HK-2 (cell line): ENCODE measurements at regions not wholly inside any gene's neighbourhood (a gene's known extent, or its start where the extent isn't known, plus 50 kb on each side); places are given as distances from the start of the nearest gene placed in this dataset.

Experiments
- DNase-seq: peaks from one replicate; pipeline ENCODE4 v3.0.0-alpha.2; 2018; ENCODE audit not compliant: unreplicated experiment

GRCh38 chr4:96786306-96786705 lies 946.4 kb downstream of the PDHA2 start:
- DNase-seq: no peak

DNA sequence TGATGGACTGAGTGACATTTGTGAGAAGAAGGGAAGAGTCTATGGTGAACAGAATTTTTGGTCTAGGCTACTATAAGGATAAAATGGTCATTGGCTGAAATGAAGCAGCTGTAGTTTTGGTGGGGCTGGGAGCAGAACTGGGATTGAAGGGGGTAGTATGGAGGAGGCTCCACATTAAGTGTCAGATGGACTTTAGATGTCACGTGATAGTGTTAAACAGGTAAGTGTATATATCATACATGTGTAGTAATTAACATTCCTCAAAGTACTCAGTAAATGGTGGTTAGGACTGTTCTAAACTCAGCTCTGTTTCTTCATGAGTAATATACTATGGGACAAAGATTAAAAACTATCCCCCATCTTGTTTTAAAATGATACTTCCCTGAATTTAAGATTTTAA lies 947.9 kb downstream of the PDHA2 start:
- DNase-seq: no peak

GRCh38 chr4:96809563-96809962 lies 969.7 kb downstream of the PDHA2 start:
- DNase-seq: no peak

DNA sequence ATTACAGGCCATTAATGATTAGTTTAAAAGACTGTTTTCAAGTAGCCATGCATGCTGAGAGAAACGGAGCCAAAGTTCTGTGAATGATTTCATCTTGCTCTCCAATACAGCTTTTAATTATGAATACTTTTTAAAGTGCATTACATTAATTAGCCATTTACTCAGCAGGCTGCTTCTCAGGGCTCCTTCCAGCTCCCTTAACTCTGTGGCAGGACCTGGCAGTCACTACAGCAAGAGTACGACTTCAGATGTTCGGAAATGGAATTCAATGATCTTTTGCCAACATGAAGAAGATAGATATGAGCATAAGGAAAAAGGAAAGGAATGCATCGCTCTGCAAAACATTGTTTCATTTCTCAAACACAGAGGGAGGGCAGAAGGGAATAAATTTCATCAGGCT lies 987.2 kb downstream of the PDHA2 start:
- no peak for DNase-seq

DNA sequence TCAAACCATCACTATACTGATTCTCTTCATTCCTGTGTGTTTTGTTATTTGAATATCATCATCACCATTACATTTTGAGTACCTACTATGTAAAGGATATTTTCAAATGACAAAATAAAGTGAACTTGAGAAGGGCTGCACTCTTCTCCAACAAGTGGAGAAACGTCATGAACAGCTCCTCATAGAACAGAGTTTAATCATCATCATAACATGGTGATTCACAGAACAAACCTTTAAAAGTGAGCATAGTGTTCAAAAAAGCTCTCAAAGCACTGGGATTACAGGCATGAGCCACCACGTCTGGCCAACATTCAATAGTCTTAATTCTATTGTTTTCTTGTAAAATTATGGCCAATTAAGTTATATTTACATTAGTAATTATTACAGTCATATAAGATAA lies 993.9 kb downstream of the PDHA2 start:
- DNase-seq: no peak

- DNase-seq: no peak
Measured at GRCh38 chr4:96835991-96836390, 996.1 kb downstream of the PDHA2 start.

- no peak for DNase-seq
Measured at GRCh38 chr4:96839441-96839840, 999.5 kb downstream of the PDHA2 start.

GRCh38 chr4:96841801-96842200 lies 1001.9 kb downstream of the PDHA2 start:
- no peak for DNase-seq

DNA sequence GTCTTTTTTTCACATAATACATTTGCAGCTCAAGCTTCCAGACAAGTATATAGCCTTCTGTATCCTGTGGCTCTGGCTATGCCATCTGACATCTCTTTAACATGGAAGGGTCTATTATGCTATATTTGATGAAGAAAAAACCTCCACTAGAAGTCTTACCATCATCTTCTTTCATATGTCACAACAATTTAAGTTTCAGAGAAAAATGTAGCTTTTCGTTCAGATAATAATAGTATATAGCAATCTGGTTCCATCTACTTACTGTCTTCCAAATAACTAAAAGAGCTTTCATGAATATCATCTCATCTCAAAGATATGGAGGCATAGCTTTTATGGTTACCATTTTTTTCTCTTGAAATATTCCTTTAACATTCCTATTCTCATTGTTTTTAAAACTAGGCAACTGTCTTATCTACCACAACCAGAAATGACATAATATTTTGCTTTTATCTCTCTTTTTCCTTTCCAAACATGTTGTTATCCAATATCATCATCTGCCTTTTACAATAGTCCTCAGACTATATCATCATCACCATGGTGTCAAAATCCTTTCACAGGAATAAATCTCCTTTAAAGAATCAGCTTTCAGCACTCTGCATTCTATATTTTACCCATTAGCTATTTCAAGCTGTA lies 1005.1 kb downstream of the PDHA2 start:
- no peak for DNase-seq

GRCh38 chr4:96845819-96846218 lies 1005.9 kb downstream of the PDHA2 start:
- DNase-seq: no peak

GRCh38 chr4:96874657-96875056 lies 1034.8 kb downstream of the PDHA2 start:
- no peak for DNase-seq

DNA sequence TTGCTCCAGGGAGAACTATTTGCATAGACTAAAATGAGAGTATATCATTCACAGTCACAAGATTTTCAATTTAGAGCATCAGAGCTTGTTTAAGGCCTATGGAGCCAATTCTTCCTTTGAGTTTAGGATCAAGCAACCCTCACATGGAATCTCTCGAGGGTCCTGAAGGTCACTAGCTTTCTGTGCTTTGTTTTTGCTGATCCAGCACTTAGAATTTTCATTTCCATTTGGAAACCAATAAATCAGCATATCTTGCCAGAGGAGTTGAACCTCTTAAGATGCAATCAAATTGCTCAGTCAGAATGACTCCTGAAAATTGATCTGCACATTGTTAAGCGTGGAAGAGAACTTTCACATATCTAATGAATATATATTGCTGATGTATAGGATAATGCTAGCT lies 1039.6 kb downstream of the PDHA2 start:
- DNase-seq: no peak

- DNase-seq: no peak
Measured at GRCh38 chr4:96887857-96888256, 1048.0 kb downstream of the PDHA2 start.

DNA sequence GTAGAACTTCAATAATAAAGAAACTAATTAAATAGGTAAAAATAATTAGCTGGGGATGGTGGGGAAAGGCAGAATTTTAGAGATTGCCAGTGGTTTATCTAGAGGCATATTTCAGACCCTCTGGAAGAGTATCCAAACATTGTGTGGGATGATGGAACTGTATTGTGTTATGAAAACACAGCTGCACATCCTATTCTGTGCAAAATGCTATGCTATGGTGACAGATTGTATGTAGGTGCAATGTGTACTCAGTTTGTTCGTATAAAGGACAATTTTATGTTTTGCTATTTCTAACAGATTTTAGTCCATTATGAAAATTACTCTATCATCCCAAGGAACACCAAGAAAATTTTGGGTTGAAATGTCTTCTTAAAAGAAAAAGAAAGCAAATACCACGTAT lies 1054.7 kb downstream of the PDHA2 start:
- DNase-seq: no peak

DNA sequence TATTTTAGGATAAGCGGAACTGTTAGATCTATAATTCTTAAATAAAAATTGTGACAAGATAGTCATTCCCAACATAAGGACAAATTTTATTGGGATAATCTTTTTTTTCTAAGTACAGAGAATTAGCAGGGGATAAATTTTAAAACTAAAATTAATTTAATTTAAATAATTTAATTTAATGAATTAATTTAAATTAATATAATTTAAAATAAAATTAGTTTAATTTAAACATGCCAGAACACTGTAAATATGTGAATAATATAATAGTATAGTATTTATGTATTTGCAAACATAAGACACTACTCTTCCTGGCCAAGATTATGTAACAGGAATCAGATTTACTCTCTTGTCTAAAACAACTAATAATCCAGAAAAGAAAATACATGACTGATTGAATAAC lies 1055.9 kb downstream of the PDHA2 start:
- DNase-seq: no peak

GRCh38 chr4:96912716-96913115 lies 1072.8 kb downstream of the PDHA2 start:
- no peak for DNase-seq

DNA sequence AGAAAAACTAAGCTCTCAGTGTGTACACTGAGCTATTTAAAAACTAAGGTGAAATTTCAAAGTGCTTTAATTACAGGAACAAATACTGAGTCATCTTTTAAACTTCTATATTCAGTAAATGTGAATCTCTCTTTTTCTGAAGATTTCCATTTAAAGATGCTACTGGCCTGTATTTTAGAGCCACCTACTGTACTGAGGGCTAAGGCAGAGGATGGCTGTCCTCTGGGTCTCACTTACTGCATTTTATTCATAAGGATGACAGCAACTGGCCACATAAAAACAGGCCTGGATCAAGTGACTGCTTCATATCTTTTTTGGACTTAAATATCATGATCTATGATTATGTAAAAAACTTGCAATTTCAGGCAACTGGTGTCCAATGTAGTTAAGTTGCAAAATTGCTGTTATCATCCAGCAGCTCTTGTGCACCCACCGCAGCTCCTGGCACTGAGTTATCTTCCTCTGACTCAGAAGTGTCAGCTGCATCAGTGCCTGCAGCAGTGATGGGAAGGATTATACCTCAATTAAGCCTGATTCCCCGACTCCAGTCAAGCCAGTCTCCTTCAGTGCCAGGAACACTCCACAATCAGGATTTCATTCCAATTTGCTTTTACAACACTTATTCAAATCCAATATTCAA lies 1073.7 kb downstream of the PDHA2 start:
- no peak for DNase-seq

- no peak for DNase-seq
Measured at GRCh38 chr4:96916711-96917110, 1076.8 kb downstream of the PDHA2 start.

DNA sequence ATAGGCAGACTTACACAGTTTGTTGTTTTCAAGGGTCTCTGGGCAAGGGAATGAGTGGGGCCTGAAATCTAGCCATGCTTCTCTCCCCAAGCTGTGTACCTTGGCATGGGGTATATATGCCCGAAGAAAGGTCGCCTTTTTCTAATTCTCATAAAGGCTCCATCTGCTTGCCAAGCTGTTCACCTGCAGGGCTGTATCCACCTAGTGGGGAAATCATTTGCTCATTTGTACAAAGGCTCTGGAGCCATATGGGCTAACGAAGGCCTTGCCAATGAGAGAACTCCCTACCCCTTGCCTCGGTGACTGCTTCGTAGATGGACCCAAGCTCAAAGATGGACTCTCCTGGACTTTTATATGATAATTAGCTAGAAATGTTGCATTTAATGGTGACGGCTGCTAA lies 1097.0 kb downstream of the PDHA2 start:
- DNase-seq: no peak

- DNase-seq: no peak
Measured at GRCh38 chr4:96946552-96946951, 1106.7 kb downstream of the PDHA2 start.

DNA sequence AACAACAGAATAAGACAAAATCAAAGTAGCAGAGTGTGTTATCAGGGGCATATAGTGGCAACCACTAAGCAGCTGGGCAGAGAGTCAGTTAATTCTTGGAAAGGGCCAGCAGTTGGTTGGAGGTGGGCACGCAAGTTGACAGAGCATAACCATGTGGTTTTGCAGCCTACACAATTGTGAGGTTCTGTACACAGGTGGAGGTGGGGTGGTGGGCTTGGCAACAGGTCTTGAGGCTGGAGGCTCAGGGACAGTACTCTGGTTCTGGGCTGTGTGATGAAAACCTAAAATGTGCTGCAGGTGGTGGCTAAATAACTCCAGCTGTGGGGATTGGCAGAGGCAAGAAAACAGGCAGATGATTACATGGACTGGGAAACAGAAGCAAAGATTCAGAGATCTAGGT lies 1112.7 kb downstream of the PDHA2 start:
- no peak for DNase-seq

DNA sequence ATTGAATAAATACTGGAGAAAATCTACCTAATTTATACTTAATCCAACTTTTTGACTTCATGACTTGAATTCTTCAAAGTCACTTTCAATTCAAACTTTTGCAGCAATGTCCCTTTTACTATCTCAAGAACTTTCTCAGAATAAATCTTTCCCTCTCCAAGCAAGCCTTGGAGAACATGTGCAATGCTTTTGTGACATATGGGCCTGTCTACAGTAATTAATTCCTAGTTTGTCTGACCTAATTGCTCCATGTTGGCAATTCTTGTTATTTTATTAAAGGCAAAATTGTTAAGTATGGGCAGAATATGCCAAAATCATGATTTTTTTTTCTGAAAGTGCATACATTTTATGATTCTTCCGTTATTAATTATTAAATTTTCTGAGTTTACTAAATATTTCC lies 1115.3 kb downstream of the PDHA2 start:
- DNase-seq: no peak

- DNase-seq: no peak
Measured at GRCh38 chr4:96955691-96956090, 1115.8 kb downstream of the PDHA2 start.

- no peak for DNase-seq
Measured at GRCh38 chr4:96969455-96969854, 1129.6 kb downstream of the PDHA2 start.
